ENCODE measurements at regions not wholly inside any gene's neighbourhood (a gene's known extent, or its start where the extent isn't known, plus 50 kb on each side); places are given as distances from the start of the nearest gene placed in this dataset.

DNA sequence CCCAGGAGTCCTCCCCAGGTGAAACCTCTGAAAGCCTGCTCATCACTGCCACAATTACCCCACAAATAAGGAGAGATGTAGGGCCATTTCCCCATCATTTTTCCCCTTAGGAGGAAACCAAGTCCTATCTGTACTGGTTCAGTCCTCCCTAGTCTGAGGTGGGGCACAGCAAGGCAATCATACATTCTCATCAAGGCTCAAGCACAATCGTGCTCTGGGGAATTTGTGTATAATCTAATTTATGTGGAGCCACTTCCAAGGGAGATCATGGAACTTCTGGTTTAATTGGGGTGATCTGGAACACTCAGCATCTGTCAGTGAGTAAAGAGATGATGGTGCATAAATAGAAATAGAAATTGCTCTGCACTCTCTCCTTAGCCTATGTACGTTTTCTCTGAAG lies 546.9 kb downstream of the IGSF11 start:
- no peak overlapping the region for H3K27ac ChIP-seq
- H3K36me3 ChIP-seq = no peaks in the 10 kb centered on the region
- no peaks in the 10 kb centered on the region for H3K27me3 ChIP-seq
- no peak for DNase-seq
- TF ChIP-seq, protein P1, sequence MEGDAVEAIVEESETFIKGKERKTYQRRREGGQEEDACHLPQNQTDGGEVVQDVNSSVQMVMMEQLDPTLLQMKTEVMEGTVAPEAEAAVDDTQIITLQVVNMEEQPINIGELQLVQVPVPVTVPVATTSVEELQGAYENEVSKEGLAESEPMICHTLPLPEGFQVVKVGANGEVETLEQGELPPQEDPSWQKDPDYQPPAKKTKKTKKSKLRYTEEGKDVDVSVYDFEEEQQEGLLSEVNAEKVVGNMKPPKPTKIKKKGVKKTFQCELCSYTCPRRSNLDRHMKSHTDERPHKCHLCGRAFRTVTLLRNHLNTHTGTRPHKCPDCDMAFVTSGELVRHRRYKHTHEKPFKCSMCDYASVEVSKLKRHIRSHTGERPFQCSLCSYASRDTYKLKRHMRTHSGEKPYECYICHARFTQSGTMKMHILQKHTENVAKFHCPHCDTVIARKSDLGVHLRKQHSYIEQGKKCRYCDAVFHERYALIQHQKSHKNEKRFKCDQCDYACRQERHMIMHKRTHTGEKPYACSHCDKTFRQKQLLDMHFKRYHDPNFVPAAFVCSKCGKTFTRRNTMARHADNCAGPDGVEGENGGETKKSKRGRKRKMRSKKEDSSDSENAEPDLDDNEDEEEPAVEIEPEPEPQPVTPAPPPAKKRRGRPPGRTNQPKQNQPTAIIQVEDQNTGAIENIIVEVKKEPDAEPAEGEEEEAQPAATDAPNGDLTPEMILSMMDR (IDR thresholded peaks at IDR 0.05) = no peak
- no peaks in the 10 kb centered on the region for H3K9me3 ChIP-seq
- intact Hi-C loops (cut with DNase I; ENCODE audit: low total_unique reads) = no loop called here
- no peak overlapping the region for H3K4me3 ChIP-seq
- no peaks in the 10 kb centered on the region for H3K4me1 ChIP-seq

DNA sequence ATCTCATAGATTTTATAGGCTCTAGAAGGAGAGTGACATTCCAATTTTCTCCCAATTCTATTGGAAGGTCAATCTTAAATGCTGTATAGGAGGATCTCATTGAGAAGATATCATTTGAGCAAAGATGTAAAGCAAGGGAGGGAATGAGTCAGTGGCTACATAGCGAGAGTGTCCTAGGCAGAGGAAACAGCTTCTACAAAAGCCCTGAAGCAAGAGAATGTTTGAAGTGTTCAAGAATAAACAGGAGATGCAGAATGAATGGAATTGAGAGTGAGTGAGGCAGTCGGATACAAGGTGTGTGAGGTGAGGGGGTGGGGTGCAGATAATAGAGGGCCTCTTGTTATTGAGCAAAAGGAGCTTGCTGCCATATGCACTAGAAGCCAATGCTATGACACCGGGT lies 545.9 kb downstream of the IGSF11 start:
- Histone ChIP-seq H3K27me3 (no peaks in the 10 kb centered on the region), H3K9me3 (no peaks in the 10 kb centered on the region), H3K4me3 (no peak overlapping the region), H3K27ac (no peak overlapping the region), H3K4me1 (no peaks in the 10 kb centered on the region), H3K36me3 (no peaks in the 10 kb centered on the region)
- TF ChIP-seq, protein P1 (IDR thresholded peaks at IDR 0.05) = no peak
- no peak for DNase-seq
- intact Hi-C loops (cut with DNase I; ENCODE audit: low total_unique reads) = no loop called here

DNA sequence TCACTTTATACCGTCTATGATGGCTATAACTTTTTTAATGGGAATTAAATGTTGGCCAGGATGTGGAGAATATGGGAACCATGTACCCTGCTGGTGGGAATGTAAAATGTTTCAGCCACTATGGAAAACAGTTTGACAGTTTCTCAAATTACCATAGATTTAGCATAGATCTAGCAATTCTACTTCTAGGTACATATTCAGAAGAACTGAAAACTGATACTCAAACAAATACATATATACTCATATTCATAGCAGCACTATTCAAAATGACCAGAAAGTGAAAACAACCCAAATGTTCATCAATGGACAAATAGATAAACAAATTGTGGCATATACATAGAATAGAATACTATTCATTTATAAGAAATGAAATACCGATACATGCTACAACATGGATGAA lies 539.4 kb downstream of the IGSF11 start:
- no peaks in the 10 kb centered on the region for H3K27me3 ChIP-seq
- H3K9me3 ChIP-seq = no peaks in the 10 kb centered on the region
- H3K4me1 ChIP-seq = no peaks in the 10 kb centered on the region
- no peak overlapping the region for H3K4me3 ChIP-seq
- H3K36me3 ChIP-seq = no peaks in the 10 kb centered on the region
- H3K27ac ChIP-seq = no peak overlapping the region
- intact Hi-C loops (cut with DNase I; ENCODE audit: low total_unique reads) = no loop called here
- DNase-seq = no peak
- TF ChIP-seq, protein P1 (IDR thresholded peaks at IDR 0.05) = no peak

DNA sequence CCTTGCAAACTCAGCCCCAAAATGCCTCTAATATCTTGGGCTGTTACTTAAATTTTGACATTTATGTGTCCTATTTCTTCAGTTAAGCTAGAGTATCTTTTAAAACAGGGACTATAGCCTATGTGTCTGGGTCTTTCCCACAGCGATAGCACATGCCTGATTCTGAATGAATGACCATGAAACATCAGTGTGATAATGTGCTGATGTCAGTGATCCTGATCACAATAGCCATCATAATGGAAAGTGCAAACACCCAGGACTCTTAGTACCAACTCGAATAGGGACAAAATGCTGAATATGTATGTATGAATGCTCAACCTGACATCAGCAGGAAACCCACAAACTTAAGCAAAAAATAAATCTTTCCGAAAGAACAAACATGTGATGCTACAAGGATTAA lies 537.4 kb downstream of the IGSF11 start:
- Histone ChIP-seq H3K27me3 (no peaks in the 10 kb centered on the region), H3K4me1 (no peaks in the 10 kb centered on the region), H3K4me3 (no peak overlapping the region), H3K9me3 (no peaks in the 10 kb centered on the region), H3K27ac (no peak overlapping the region), H3K36me3 (no peaks in the 10 kb centered on the region)
- no peak for DNase-seq
- TF ChIP-seq, protein P1 (IDR thresholded peaks at IDR 0.05) = no peak
- intact Hi-C loops (cut with DNase I; ENCODE audit: low total_unique reads) = no loop called here

DNA sequence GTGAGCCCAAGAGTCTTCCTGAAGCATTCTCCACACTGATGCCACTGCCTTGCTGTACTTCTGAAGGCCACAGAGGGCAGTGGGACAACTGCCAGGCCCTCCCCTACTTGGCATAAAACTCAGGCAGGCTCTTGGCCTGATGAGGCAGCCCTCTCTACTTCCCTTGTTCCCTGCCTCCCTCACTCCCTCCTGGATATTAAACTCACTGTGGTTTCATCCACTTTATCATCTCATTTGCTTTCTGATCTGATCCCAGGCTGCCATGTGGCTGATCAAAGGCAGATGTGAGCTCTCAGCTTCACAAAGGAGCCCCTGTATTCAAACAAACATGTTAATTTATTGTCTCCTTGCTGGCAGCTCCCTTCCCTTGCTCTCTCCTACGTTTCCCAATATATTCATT lies 533.5 kb downstream of the IGSF11 start:
- no peaks in the 10 kb centered on the region for H3K4me1 ChIP-seq
- H3K4me3 ChIP-seq = no peak overlapping the region
- no peaks in the 10 kb centered on the region for H3K36me3 ChIP-seq
- intact Hi-C loops (cut with DNase I; ENCODE audit: low total_unique reads) = no loop called here
- no peak overlapping the region for H3K27ac ChIP-seq
- TF ChIP-seq, protein P1 (IDR thresholded peaks at IDR 0.05) = no peak
- no peaks in the 10 kb centered on the region for H3K9me3 ChIP-seq
- no peaks in the 10 kb centered on the region for H3K27me3 ChIP-seq
- no peak for DNase-seq

DNA sequence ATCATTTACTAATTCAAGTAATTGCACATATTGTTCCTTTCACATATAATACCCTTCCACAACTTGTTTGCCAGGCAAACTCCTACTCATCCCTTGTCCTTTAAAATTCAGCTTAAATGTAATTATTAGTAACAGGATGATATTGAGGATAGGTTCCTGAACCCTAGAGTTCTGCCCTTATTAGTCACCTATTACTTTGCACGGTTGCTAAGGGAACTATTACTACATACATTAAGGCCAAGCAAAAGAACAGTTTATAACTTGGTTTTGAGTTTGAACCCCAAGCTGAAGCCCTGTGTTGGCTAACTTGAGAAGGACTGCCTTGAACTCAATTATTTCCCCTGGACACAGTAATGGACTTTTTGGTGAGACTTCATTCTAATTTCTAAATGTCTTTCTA lies 529.7 kb downstream of the IGSF11 start:
- H3K4me3 ChIP-seq = no peak overlapping the region
- no peaks in the 10 kb centered on the region for H3K9me3 ChIP-seq
- H3K36me3 ChIP-seq = no peaks in the 10 kb centered on the region
- TF ChIP-seq, protein P1 (IDR thresholded peaks at IDR 0.05) = no peak
- no peaks in the 10 kb centered on the region for H3K4me1 ChIP-seq
- no peak overlapping the region for H3K27ac ChIP-seq
- H3K27me3 ChIP-seq = no peaks in the 10 kb centered on the region
- no peak for DNase-seq
- intact Hi-C loops (cut with DNase I; ENCODE audit: low total_unique reads) = no loop called here
